ENCODE measurements at regions not wholly inside any gene's neighbourhood (a gene's known extent, or its start where the extent isn't known, plus 50 kb on each side); places are given as distances from the start of the nearest gene placed in this dataset.
A peak's percentile ranks its signal among the peaks of the same experiment; 100 is the strongest.
"Not testable (repeated sequence)": the region's sequence is repeated elsewhere in the genome, so short reads cannot be mapped to it uniquely, and the experiment has no call there.

DNA sequence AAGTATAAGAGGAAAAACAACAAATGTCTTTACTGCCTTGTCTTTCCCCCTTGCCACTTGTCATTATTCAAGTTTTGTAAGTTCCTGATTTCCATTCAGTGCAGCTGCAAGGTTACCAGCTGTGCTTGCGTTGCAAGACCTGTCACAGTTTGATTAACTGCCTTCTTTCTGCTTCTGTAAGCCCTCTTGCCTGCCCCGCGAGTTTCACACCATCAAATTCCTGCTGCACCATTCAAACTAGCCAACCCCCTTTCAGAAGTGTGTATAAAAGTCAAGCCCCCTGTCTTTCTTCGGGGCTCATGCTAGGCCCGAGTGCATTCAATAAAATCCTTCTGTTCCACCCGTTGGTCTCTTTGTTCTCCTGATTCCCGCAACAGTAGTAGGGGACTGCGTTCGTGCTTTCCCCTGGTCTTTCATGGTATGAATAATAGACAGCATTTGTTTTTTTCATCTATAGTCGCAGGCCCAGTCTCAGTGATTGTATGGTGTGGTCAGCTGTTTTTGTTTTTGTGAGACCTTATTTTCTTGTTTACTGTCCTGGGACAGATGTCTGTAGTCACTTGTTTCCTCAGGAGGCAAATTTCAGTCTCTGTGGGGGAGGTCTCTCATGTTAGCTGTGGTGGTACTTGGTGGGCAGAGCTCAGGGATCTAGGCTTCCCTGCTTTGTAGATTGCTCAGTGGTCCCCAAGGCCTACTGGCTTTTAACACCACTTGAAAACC, 159.1 kb upstream of the NOTCH2NLA start:
- H3K79me1 ChIP-seq (ENCODE audit: insufficient read depth, low read depth, low read length, poor library complexity, severe bottlenecking); H2AFZ ChIP-seq (ENCODE audit: low read length); H3K4me1 ChIP-seq (ENCODE audit: insufficient read depth, low read length); H3K14ac ChIP-seq (ENCODE audit: insufficient read depth, low read length); H3K4ac ChIP-seq (ENCODE audit: low read depth, low read length); H2BK20ac ChIP-seq (ENCODE audit: low read depth, low read length, poor library complexity, severe bottlenecking); H3K4me1 Mint-ChIP-seq; H4K20me1 ChIP-seq (ENCODE audit: control insufficient read depth, insufficient read depth, insufficient read length); H4K8ac ChIP-seq (replicated peaks; ENCODE audit: insufficient read length, low read depth, low read length); H3K36me3 Mint-ChIP-seq (ENCODE audit: insufficient read depth in 1 of 3, low read depth in 3 of 3); H2BK15ac ChIP-seq (ENCODE audit: low read depth, low read length); H3K18ac ChIP-seq (ENCODE audit: insufficient read length, low read depth, low read length); H2BK120ac ChIP-seq (ENCODE audit: low read depth, low read length, poor library complexity, severe bottlenecking); H3K9me3 Mint-ChIP-seq; H3K23ac ChIP-seq (ENCODE audit: insufficient read length, low read depth, low read length); H3K27me3 ChIP-seq (ENCODE audit: insufficient read depth, low read length); H3K23me2 ChIP-seq (ENCODE audit: insufficient read length, low read depth, low read length, poor library complexity, severe bottlenecking); H3T11ph ChIP-seq (ENCODE audit: low read length); H2BK12ac ChIP-seq (ENCODE audit: insufficient read length, low read depth, low read length); H3K9ac ChIP-seq (ENCODE audit: extremely low read depth, insufficient read length, low read length); H3K9me3 ChIP-seq (ENCODE audit: control insufficient read depth, low read depth, low read length); H2BK5ac ChIP-seq (ENCODE audit: insufficient read length, low read length); H3K27ac ChIP-seq (ENCODE audit: insufficient read length, low read depth, low read length); H4K5ac ChIP-seq (ENCODE audit: insufficient read length, low read depth, low read length); H3K56ac ChIP-seq (ENCODE audit: insufficient read length, low read depth, low read length); H2AK5ac ChIP-seq (ENCODE audit: insufficient read length, low read length); H3K4me2 ChIP-seq (ENCODE audit: insufficient read depth, insufficient read length, low read length); H3K79me2 ChIP-seq (ENCODE audit: insufficient read depth, low read length); H3K27me3 Mint-ChIP-seq (ENCODE audit: low read depth); H4K91ac ChIP-seq (ENCODE audit: insufficient read length, low read depth, low read length): not testable (repeated sequence)
- no CpG with 5 or more reads among the region's 10 CpGs for WGBS (ENCODE audit: extremely low coverage, insufficient read length, low lambda C conversion rate)
- DNase-seq = peak; percentile 34
- H3K4me3 Mint-ChIP-seq = peak overlapping the region; percentile 24 to 62; a peak in 4 of 5 replicates
- peak overlapping the region; percentile 68 to 100 (median 71); a peak in 5 of 7 replicates for H3K27ac Mint-ChIP-seq

DNA sequence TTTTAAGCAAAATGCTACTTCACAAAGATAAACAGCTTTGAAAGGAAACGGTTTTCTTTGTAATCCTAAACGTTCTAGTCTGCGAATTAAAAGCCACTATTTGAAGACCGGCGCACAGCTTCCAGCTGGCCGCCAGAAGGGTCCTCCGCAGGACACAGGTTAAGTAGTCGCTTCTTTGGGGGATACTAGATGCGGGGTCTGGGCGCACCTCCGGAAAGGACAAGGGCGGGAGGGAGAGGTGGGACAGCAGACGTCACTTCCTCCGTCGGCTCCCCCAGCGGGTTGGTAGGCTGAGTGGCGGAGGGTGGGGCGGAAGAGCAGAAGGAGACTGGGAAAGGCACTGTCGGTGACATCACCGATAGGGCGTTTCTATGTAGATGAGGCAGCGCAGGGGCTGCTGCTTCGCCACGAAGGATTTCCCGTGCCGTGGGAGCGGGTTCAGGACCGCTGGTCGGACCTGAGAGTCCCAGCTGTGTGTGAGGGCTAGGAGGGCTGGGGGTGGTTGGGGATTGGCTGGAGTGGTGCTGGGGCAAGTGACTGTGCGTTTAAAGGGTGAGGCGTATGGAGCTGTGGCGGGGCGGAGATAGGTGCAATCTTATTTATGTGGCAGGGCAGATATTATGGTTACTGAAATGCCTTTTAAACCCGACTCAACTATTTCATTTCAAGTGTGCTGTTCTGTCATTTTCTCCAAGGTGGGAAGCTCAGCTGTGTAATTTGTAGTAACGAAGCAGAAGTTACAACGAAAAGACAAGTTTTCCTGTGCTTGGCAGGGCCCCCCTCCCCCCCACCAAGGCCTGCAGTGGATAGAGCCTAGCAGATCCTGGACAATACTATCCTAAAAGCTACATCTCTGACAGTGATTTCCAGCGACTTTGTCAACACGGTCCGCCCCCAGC, 158.3 kb upstream of the NOTCH2NLA start:
- H2BK20ac ChIP-seq (ENCODE audit: low read depth, low read length, poor library complexity, severe bottlenecking); H2BK12ac ChIP-seq (ENCODE audit: insufficient read length, low read depth, low read length); H3K4me1 ChIP-seq (ENCODE audit: insufficient read depth, low read length); H3K9ac ChIP-seq (ENCODE audit: extremely low read depth, insufficient read length, low read length); H2AK5ac ChIP-seq (ENCODE audit: insufficient read length, low read length); H3K36me3 Mint-ChIP-seq (ENCODE audit: insufficient read depth in 1 of 3, low read depth in 3 of 3); H4K8ac ChIP-seq (replicated peaks; ENCODE audit: insufficient read length, low read depth, low read length); H3K9me3 Mint-ChIP-seq; H2BK15ac ChIP-seq (ENCODE audit: low read depth, low read length); H2AFZ ChIP-seq (ENCODE audit: low read length); H3K23me2 ChIP-seq (ENCODE audit: insufficient read length, low read depth, low read length, poor library complexity, severe bottlenecking); H3K4ac ChIP-seq (ENCODE audit: low read depth, low read length); H3K27me3 Mint-ChIP-seq (ENCODE audit: low read depth); H3K23ac ChIP-seq (ENCODE audit: insufficient read length, low read depth, low read length); H4K20me1 ChIP-seq (ENCODE audit: control insufficient read depth, insufficient read depth, insufficient read length); H3K9me3 ChIP-seq (ENCODE audit: control insufficient read depth, low read depth, low read length); H4K91ac ChIP-seq (ENCODE audit: insufficient read length, low read depth, low read length); H3K4me1 Mint-ChIP-seq; H3K79me1 ChIP-seq (ENCODE audit: insufficient read depth, low read depth, low read length, poor library complexity, severe bottlenecking); H3K27me3 ChIP-seq (ENCODE audit: insufficient read depth, low read length); H3K79me2 ChIP-seq (ENCODE audit: insufficient read depth, low read length); H4K5ac ChIP-seq (ENCODE audit: insufficient read length, low read depth, low read length): not testable (repeated sequence)
- peak; percentile 94 for DNase-seq
- H3K27ac Mint-ChIP-seq = peak overlapping the region; percentile 100
- H3K4me2 ChIP-seq (ENCODE audit: insufficient read depth, insufficient read length, low read length) = peak overlapping the region; percentile 46
- H3K14ac ChIP-seq (ENCODE audit: insufficient read depth, low read length) = peak overlapping the region; percentile 71; the same call in 1 of the 2 replicates
- peak overlapping the region; percentile 77 for H2BK120ac ChIP-seq (ENCODE audit: low read depth, low read length, poor library complexity, severe bottlenecking)
- peak overlapping the region; percentile 92 for H2BK5ac ChIP-seq (ENCODE audit: insufficient read length, low read length)
- peak overlapping the region; percentile 92 for H3T11ph ChIP-seq (ENCODE audit: low read length)
- H3K27ac ChIP-seq (ENCODE audit: insufficient read length, low read depth, low read length) = peak overlapping the region; percentile 47
- H3K18ac ChIP-seq (ENCODE audit: insufficient read length, low read depth, low read length) = peak overlapping the region; percentile 82
- H3K56ac ChIP-seq (ENCODE audit: insufficient read length, low read depth, low read length) = peak overlapping the region; percentile 90
- WGBS (ENCODE audit: extremely low coverage, insufficient read length, low lambda C conversion rate) = no CpG with 5 or more reads among the region's 39 CpGs
- H3K4me3 Mint-ChIP-seq = peak overlapping the region; percentile 82 to 91
